ENCODE measurements at regions not wholly inside any gene's neighbourhood (a gene's known extent, or its start where the extent isn't known, plus 50 kb on each side); places are given as distances from the start of the nearest gene placed in this dataset.

DNA sequence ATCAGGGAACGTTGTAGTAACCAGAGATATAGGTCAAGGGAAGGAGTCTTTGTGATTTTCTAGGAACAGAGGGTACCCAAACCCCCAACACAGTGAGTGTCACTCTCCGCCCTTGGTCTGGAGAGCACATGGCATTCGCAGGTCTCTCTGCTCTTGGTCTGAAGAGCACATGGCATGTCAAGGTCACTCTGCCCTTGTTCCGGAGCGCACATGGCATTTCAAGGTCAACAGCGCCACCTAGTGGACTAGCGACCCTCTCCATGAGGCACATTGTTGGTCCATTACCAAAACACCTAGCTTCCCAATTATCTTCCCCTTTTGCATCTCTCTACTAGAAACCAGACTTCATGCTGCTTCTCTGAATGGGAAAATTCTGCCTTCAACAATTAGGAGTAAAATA lies 260.0 kb downstream of the C6orf118 start:
- Mint-ChIP-seq H3K4me3 (no peak overlapping the region), H3K36me3 (ENCODE audit: low read depth) (no peaks in the 10 kb centered on the region), H3K27ac (no peak overlapping the region), H3K27me3 (no peaks in the 10 kb centered on the region), H3K4me1 (no peaks in the 10 kb centered on the region), H3K9me3 (peaks cover 2% of the 10 kb centered on the region)
- ChIA-PET CTCF (no interaction called here), POLR2A (no interaction called here)
- peak; percentile 23 for DNase-seq

DNA sequence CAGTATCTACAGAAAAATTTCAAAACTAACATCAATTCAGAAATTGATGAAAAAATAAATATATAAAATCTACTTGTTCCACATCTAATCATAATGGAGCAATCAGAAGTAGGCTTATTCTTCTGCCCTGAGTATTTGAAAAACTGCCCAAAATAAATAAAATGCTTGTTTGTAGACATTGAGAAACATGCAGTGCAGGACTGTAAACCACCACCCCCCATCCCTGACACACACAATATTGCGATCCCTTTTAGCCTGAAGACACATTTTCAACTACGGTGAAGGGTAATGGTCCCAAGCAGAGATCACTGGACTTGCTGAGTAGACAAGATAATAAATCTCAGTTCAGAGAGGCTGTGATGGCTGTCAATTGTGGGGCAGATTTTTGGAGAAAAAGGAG lies 261.5 kb downstream of the C6orf118 start:
- no peak overlapping the region for H3K27ac Mint-ChIP-seq
- no peaks in the 10 kb centered on the region for H3K4me1 Mint-ChIP-seq
- H3K4me3 Mint-ChIP-seq = no peak overlapping the region
- CTCF ChIA-PET = interaction anchor here (0.5 kb wide), 1 partner anchor 359 kb away, joined by 4 read pairs; no protein-coding TSS in a partner anchor
- H3K36me3 Mint-ChIP-seq (ENCODE audit: low read depth) = no peaks in the 10 kb centered on the region
- POLR2A ChIA-PET = no interaction called here
- no peak for DNase-seq
- H3K9me3 Mint-ChIP-seq = peaks cover 4% of the 10 kb centered on the region
- H3K27me3 Mint-ChIP-seq = no peaks in the 10 kb centered on the region

DNA sequence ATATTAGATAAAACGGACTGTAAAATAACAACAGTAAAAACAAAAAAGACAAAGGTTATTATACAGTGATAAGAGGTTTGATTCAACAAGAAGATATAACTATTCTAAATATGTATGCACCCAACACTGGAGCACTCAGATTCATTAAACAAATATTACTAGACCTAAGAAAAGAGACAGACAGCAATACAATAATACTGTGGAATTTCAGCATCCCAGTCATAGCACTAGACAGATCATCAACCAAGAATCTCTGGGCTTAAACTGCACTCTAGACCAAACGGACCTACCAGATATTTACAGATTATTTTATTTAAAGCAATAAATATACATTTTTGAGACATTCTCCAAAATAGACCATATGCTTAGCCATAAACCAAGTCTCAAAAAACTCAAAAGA lies 263.8 kb downstream of the C6orf118 start:
- no peaks in the 10 kb centered on the region for H3K36me3 Mint-ChIP-seq (ENCODE audit: low read depth)
- H3K27me3 Mint-ChIP-seq = no peaks in the 10 kb centered on the region
- H3K27ac Mint-ChIP-seq = no peak overlapping the region
- ChIA-PET CTCF (no interaction called here), POLR2A (no interaction called here)
- H3K4me3 Mint-ChIP-seq = no peak overlapping the region
- no peaks in the 10 kb centered on the region for H3K4me1 Mint-ChIP-seq
- no peak for DNase-seq
- H3K9me3 Mint-ChIP-seq = peaks cover 3% of the 10 kb centered on the region

DNA sequence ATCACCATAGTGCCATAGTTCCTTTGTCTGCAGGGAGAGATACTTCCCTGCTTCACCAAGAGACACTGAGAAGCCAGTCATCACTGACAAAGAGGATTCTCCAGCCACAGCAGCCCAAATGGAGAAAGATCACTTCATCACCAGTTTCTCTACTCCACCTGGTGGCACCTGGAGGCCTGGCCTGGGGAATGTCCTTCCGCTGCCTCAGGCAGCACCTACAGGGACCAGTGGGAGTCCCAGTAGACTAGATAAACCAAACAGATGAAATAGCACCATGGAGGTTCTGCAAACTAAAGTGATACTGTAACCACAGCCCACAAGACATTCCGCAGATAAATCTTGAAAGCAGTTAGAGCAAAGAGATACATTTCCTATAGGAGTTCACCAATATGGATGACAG lies 266.5 kb downstream of the C6orf118 start:
- no peaks in the 10 kb centered on the region for H3K36me3 Mint-ChIP-seq (ENCODE audit: low read depth)
- ChIA-PET CTCF (no interaction called here), POLR2A (no interaction called here)
- no peak overlapping the region for H3K4me3 Mint-ChIP-seq
- DNase-seq = no peak
- no peaks in the 10 kb centered on the region for H3K4me1 Mint-ChIP-seq
- H3K27me3 Mint-ChIP-seq = no peaks in the 10 kb centered on the region
- peaks cover 6% of the 10 kb centered on the region for H3K9me3 Mint-ChIP-seq
- no peak overlapping the region for H3K27ac Mint-ChIP-seq

DNA sequence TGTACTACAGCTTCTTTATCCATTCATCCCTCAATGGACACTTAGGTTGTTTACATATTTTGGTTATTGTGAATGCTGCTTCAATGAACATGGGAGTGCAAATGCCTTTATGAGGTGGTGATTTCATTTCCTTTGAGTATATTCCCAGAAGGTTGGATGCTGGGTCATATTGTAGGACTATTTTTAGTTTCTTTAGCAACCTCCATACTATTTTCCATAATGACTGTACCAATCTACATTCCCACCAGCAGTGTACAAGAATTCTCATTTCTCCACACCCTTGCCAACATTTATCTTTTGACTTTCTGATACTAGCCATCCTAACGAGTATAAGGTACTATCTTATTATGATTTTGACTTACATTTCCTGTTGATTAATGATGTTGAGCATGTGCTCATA lies 269.0 kb downstream of the C6orf118 start:
- no peaks in the 10 kb centered on the region for H3K36me3 Mint-ChIP-seq (ENCODE audit: low read depth)
- H3K4me3 Mint-ChIP-seq = no peak overlapping the region
- no peaks in the 10 kb centered on the region for H3K27me3 Mint-ChIP-seq
- H3K9me3 Mint-ChIP-seq = peaks cover 9% of the 10 kb centered on the region
- ChIA-PET POLR2A (no interaction called here), CTCF (no interaction called here)
- H3K27ac Mint-ChIP-seq = no peak overlapping the region
- DNase-seq = no peak
- no peaks in the 10 kb centered on the region for H3K4me1 Mint-ChIP-seq

DNA sequence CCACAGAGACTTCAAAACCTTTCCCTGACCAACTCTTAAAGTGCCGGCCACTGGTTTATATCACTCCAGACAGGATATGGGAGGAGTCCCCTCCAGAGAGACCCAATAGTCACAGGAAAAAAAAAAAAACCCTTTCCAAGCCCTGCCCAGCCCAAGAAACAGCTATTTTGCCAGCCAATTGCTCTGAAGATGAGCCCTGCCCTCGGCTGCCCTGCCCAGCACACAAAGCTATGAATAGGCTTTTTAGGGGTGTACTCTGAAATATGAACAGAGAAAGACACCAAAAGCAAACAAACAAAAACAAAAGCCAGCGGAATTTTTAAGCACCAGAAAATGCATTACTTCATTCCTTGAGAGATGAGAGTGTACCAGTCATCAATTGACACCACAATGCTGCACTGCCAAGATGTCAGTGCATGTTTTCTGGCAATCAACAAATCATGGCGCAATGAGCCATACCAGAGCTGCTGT lies 275.1 kb downstream of the C6orf118 start:
- Mint-ChIP-seq H3K4me3 (no peak overlapping the region), H3K27ac (no peak overlapping the region), H3K9me3 (peaks cover 23% of the 10 kb centered on the region), H3K27me3 (no peaks in the 10 kb centered on the region), H3K4me1 (no peaks in the 10 kb centered on the region), H3K36me3 (ENCODE audit: low read depth) (no peaks in the 10 kb centered on the region)
- POLR2A ChIA-PET = no interaction called here
- CTCF ChIA-PET = no interaction called here
- no peak for DNase-seq

DNA sequence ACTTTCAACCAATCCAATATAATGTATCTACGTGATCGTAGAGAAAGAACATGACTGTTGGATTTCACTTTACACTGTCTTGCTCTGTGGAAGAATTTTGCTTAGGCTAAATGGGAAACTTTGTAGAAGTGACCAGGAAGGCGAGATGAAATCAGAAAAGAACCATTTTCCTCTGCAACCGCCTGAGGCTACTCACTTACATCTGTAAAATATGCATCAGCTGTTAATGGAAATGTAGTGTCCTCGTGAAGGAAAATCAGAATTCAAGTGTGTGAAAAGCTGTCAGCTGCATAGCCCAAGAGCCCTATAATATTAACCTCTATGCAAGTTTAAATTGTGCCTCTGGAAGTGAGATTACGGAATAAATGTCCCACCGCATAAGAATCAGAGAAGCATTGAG lies 277.9 kb downstream of the C6orf118 start:
- CTCF ChIA-PET = no interaction called here
- no peak for DNase-seq
- no peak overlapping the region for H3K4me3 Mint-ChIP-seq
- H3K9me3 Mint-ChIP-seq = peaks cover 24% of the 10 kb centered on the region
- no peaks in the 10 kb centered on the region for H3K4me1 Mint-ChIP-seq
- no peaks in the 10 kb centered on the region for H3K36me3 Mint-ChIP-seq (ENCODE audit: low read depth)
- POLR2A ChIA-PET = no interaction called here
- H3K27ac Mint-ChIP-seq = no peak overlapping the region
- no peaks in the 10 kb centered on the region for H3K27me3 Mint-ChIP-seq

DNA sequence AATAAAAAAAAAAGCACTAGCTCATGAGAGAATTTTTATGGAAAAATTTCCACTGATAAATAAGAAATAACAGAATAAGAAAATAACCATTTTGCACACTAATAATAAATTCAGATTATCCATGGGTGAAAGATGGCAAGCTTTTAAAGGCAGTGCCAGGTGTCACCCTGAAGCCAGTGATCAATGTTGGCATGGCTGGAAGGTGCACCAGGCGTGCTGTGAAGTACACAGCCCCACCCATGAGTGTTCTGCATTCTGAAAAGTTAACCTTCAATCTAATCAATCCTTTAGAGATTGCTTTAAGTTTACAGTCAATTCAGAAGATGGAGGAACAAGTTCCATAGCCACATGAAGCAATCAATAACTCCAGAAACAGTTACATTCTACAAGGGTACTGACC lies 284.4 kb downstream of the C6orf118 start:
- Mint-ChIP-seq H3K27ac (no peak overlapping the region), H3K4me1 (no peaks in the 10 kb centered on the region), H3K27me3 (no peaks in the 10 kb centered on the region), H3K9me3 (peaks cover 8% of the 10 kb centered on the region), H3K36me3 (ENCODE audit: low read depth) (no peaks in the 10 kb centered on the region), H3K4me3 (no peak overlapping the region)
- CTCF ChIA-PET = no interaction called here
- DNase-seq = no peak
- POLR2A ChIA-PET = no interaction called here

DNA sequence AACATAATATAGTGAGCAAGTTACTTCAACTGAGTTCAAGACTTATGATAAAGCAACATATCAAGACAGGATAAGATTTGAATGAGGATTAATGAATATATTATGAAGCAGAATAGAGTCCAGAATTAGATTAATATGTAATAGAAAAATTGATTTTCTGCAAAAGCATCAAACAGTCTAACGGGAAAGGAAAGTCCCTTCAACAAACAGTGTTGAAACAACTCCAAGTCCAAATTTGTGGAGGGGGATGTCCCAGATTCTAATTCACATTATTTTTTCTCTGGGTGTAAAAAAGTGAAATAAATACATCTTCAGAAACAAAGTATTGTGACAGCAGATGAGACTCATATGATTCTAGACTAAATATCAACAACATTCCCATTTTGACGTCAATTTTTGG lies 289.7 kb downstream of the C6orf118 start:
- Mint-ChIP-seq H3K9me3 (peaks cover 7% of the 10 kb centered on the region), H3K27ac (no peak overlapping the region), H3K4me1 (no peaks in the 10 kb centered on the region), H3K36me3 (ENCODE audit: low read depth) (no peaks in the 10 kb centered on the region), H3K27me3 (no peaks in the 10 kb centered on the region), H3K4me3 (no peak overlapping the region)
- DNase-seq = no peak
- CTCF ChIA-PET = no interaction called here
- POLR2A ChIA-PET = no interaction called here

DNA sequence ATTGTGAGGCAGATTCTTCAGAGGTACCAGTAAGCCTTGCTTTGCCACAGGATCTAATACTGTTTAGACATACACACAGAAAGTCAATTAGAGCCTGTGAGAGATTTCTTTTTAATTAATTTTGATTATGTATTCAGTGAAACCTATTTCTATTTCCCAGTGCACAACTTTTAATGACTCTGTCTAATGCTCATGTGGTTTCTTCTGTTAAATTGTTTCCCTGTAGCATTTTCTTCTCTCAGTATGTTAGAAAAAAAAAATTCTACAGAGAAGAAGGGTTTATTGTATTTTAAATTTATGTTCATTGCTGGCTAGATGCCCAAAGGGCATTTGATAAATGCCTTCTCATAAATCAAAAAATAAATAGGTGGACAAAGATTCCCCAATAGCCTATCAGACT lies 293.7 kb downstream of the C6orf118 start:
- H3K4me3 Mint-ChIP-seq = no peak overlapping the region
- CTCF ChIA-PET = no interaction called here

DNA sequence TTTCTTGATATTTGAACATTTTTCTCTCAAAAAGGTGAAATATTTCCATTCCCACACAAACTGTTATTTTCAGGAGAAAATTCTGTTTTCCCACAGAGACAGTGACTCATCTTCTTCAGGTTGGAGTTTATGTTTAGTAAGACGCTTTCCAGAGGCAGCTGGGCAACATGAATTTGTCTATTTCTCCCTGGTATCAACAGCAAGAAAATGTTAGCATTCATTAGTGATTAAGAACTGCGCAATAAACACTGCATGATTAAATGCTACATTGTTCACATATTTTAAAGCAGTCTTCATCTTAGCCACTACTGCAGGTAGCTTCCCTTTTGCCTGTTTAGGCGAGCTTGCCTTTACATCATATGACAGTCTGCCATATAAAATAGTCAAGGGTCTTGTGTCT lies 295.7 kb downstream of the C6orf118 start:
- Mint-ChIP-seq H3K27me3 (no peaks in the 10 kb centered on the region), H3K4me3 (no peak overlapping the region), H3K4me1 (no peaks in the 10 kb centered on the region), H3K27ac (no peak overlapping the region), H3K36me3 (ENCODE audit: low read depth) (no peaks in the 10 kb centered on the region), H3K9me3 (peaks cover 16% of the 10 kb centered on the region)
- ChIA-PET POLR2A (no interaction called here), CTCF (no interaction called here)
- DNase-seq = no peak

More for the DNA sequence above, 293.7 kb downstream of the C6orf118 start:
- Mint-ChIP-seq H3K4me1 (no peaks in the 10 kb centered on the region), H3K9me3 (peaks cover 14% of the 10 kb centered on the region), H3K27ac (no peak overlapping the region), H3K27me3 (no peaks in the 10 kb centered on the region), H3K36me3 (ENCODE audit: low read depth) (no peaks in the 10 kb centered on the region)
- POLR2A ChIA-PET = no interaction called here
- DNase-seq = no peak

DNA sequence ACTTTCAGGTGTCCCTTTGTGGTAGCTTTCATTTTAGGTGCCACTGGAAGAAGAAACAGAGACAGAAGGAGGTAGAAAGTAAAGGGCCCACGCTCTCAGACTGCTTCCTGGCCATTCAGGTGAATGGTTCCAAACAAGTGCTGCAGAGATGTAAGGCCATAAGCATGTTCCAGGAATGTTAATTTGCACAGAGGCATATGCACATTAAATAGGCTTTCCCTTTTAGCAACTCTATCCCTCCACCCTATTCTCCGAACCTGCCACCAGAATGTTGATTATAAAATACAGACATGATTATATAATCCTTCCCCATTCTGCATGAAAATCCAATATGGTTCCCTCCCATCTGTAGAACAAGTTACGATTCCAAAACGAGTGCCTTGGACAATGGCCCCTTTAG lies 297.2 kb downstream of the C6orf118 start:
- Mint-ChIP-seq H3K27me3 (no peaks in the 10 kb centered on the region), H3K9me3 (peaks cover 21% of the 10 kb centered on the region), H3K4me1 (no peaks in the 10 kb centered on the region), H3K27ac (no peak overlapping the region), H3K4me3 (no peak overlapping the region), H3K36me3 (ENCODE audit: low read depth) (no peaks in the 10 kb centered on the region)
- CTCF ChIA-PET = no interaction called here
- DNase-seq = no peak
- POLR2A ChIA-PET = no interaction called here

DNA sequence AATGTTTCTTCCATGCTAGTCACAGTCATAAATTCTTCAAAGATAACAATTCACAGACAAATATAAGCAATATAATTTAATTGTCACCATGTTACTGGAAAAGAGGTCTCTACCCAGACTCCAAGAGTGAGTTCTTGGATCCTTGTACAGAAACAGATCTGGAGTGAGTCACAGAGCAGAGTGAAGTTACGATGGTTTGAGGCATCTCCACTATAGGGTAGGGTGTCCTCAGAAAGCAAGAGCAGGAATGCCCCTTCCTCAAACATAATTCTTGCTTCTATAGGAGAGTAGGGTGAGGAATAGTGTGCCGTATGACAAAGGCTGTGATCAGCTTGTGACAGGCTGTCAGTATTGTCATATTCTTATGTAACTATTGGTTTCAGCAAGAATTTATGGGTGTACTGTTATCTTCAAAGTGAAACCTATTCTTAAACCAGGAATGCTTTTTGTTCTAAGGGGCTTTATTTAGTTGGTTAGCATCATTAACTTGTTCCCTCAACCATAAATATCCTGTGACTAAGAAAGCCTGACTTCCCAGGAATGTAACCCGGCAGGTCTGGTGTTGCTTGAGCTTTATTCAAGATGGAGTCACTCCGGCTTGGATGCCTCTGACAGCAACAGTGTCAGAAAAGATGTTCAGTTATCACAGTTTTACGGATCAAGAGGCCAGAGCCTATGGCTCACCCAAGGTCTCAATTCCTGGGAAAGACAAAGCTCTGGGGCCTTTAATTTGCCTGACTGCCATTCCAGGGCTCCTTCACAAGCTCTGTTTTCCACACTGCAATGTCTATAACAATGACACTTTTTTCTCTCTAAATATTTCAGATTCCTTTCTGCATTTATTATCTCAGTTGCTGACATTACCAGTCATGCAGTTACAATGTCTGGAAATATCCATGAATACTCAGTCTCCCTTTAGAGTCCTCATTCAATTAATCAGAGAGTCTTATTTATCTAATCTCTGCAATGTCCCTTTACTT lies 298.6 kb downstream of the C6orf118 start:
- H3K36me3 Mint-ChIP-seq (ENCODE audit: low read depth) = no peaks in the 10 kb centered on the region
- no peak overlapping the region for H3K27ac Mint-ChIP-seq
- CTCF ChIA-PET = no interaction called here

DNA sequence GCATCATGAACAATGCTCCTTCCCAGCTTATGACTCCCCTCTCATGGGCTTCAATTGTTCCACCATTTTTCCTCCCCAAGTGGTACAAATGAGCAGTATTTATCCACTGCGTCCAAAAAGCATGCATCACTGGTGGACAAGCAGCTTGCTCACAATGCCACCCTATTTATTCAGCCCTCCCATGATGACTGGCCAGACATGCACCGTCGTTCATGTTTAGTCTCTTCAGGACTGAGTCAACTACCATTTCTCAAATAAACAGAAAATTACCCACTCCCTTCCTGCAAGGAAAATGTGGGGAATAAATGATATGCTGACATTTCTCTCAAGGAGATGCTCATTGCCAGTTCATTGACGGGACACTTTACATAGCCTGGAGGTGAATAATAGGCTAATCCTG lies 300.4 kb downstream of the C6orf118 start:
- Mint-ChIP-seq H3K27ac (no peak overlapping the region), H3K4me3 (no peak overlapping the region), H3K9me3 (peaks cover 22% of the 10 kb centered on the region), H3K36me3 (ENCODE audit: low read depth) (no peaks in the 10 kb centered on the region), H3K4me1 (no peaks in the 10 kb centered on the region), H3K27me3 (no peaks in the 10 kb centered on the region)
- ChIA-PET CTCF (no interaction called here), POLR2A (no interaction called here)
- DNase-seq = no peak

More for the DNA sequence above, 298.6 kb downstream of the C6orf118 start:
- DNase-seq = no peak
- POLR2A ChIA-PET = no interaction called here
- no peaks in the 10 kb centered on the region for H3K4me1 Mint-ChIP-seq
- no peak overlapping the region for H3K4me3 Mint-ChIP-seq
- H3K9me3 Mint-ChIP-seq = peaks cover 23% of the 10 kb centered on the region
- no peaks in the 10 kb centered on the region for H3K27me3 Mint-ChIP-seq
